ENCODE measurements at regions not wholly inside any gene's neighbourhood (a gene's known extent, or its start where the extent isn't known, plus 50 kb on each side); places are given as distances from the start of the nearest gene placed in this dataset.

- TF ChIP-seq FOSL1 (IDR thresholded peaks at IDR 0.05; ENCODE audit: insufficient read depth, low read depth, low read length), result no peak
- TF ChIP-seq JUND (IDR thresholded peaks at IDR 0.05; ENCODE audit: low read length), result no peak
- no peak for TF ChIP-seq YY1 (IDR thresholded peaks at IDR 0.05; ENCODE audit: low read depth, low read length)
- TF ChIP-seq CEBPB (IDR thresholded peaks at IDR 0.05; ENCODE audit: low read depth, low read length), result no peak
- TF ChIP-seq TAF7 (optimal IDR thresholded peaks at IDR 0.05; ENCODE audit: borderline replicate concordance, low read depth, low read length), result no peak
- TF ChIP-seq CBX5 (IDR thresholded peaks at IDR 0.05; ENCODE audit: low read depth, low read length), result no peak
- TF ChIP-seq CHD7 (IDR thresholded peaks at IDR 0.05; ENCODE audit: insufficient replicate concordance, low read length), result no peak
- TF ChIP-seq SRF (IDR thresholded peaks at IDR 0.05; ENCODE audit: low read depth, low read length), result no peak
Observed at GRCh38 chr10:49457686-49458085, 61.8 kb upstream of the DRGX start (continued).
